DMS114 treated with DMSO at 0.1 percent for 48 hours (cell line): ENCODE measurements at regions not wholly inside any gene's neighbourhood (a gene's known extent, or its start where the extent isn't known, plus 50 kb on each side); places are given as distances from the start of the nearest gene placed in this dataset.

Experiments
- DNase-seq: peaks from one replicate; lab custom pipeline; 2025; ENCODE audit not compliant: unreplicated experiment; lab: John Stamatoyannopoulos, UW

GRCh38 chr13:90177512-90177911, 1170.0 kb upstream of the MIR17HG start:
- DNase-seq: no peak

GRCh38 chr13:90184355-90184754, 1163.1 kb upstream of the MIR17HG start:
- DNase-seq: no peak

GRCh38 chr13:90185734-90186133, 1161.8 kb upstream of the MIR17HG start:
- no peak for DNase-seq

- DNase-seq: no peak
Measured at GRCh38 chr13:90187478-90188350, 1159.8 kb upstream of the MIR17HG start.

GRCh38 chr13:90188351-90188636, 1159.2 kb upstream of the MIR17HG start:
- DNase-seq: no peak

GRCh38 chr13:90197722-90198121, 1149.8 kb upstream of the MIR17HG start:
- DNase-seq: no peak

- DNase-seq: no peak
Measured at GRCh38 chr13:90201202-90201601, 1146.3 kb upstream of the MIR17HG start.

GRCh38 chr13:90201676-90202460, 1145.6 kb upstream of the MIR17HG start:
- no peak for DNase-seq

GRCh38 chr13:90205081-90205480, 1142.4 kb upstream of the MIR17HG start:
- DNase-seq: no peak

- no peak for DNase-seq
Measured at GRCh38 chr13:90205911-90206310, 1141.6 kb upstream of the MIR17HG start.

- no peak for DNase-seq
Measured at GRCh38 chr13:90217275-90217674, 1130.2 kb upstream of the MIR17HG start.

- DNase-seq: no peak
Measured at GRCh38 chr13:90222758-90223157, 1124.7 kb upstream of the MIR17HG start.

GRCh38 chr13:90230311-90230710, 1117.2 kb upstream of the MIR17HG start:
- DNase-seq: no peak

GRCh38 chr13:90232291-90232690, 1115.2 kb upstream of the MIR17HG start:
- no peak for DNase-seq

GRCh38 chr13:90233933-90234672, 1113.4 kb upstream of the MIR17HG start:
- DNase-seq: no peak

- DNase-seq: no peak
Measured at GRCh38 chr13:90237852-90238251, 1109.6 kb upstream of the MIR17HG start.

- DNase-seq: no peak
Measured at GRCh38 chr13:90238413-90238812, 1109.1 kb upstream of the MIR17HG start.

- DNase-seq: no peak
Measured at GRCh38 chr13:90239130-90239529, 1108.4 kb upstream of the MIR17HG start.

- DNase-seq: no peak
Measured at GRCh38 chr13:90246005-90246404, 1101.5 kb upstream of the MIR17HG start.

GRCh38 chr13:90246687-90247345, 1100.7 kb upstream of the MIR17HG start:
- DNase-seq: no peak

GRCh38 chr13:90253806-90254205, 1093.7 kb upstream of the MIR17HG start:
- no peak for DNase-seq
